NCI-H2081 (cell line): ENCODE measurements at regions not wholly inside any gene's neighbourhood (a gene's known extent, or its start where the extent isn't known, plus 50 kb on each side); places are given as distances from the start of the nearest gene placed in this dataset.

Experiments used
- DNase-seq, 2 experiments: peaks; one replicate each; lab custom pipeline; 2025; lab: John Stamatoyannopoulos, UW

- no peak for DNase-seq
These were observed 157.3 kb upstream of the CTNNA2 start for GRCh38 chr2:79355569-79355968.

GRCh38 chr2:79327460-79327859, 167.9 kb upstream of the REG3A start:
- peak in 1 of 2 experiments; percentile 9 for DNase-seq

GRCh38 chr2:79320871-79321270, 161.3 kb upstream of the REG3A start:
- DNase-seq, result no peak

GRCh38 chr2:79294994-79295393, 135.4 kb upstream of the REG3A start:
- no peak for DNase-seq

- no peak for DNase-seq
These were observed 133.4 kb upstream of the REG3A start for GRCh38 chr2:79292958-79293315.

- no peak for DNase-seq
These were observed 132.8 kb upstream of the REG3A start for GRCh38 chr2:79292239-79292957.

- no peak for DNase-seq
These were observed 116.3 kb upstream of the REG3A start for GRCh38 chr2:79275863-79276262.

DNA sequence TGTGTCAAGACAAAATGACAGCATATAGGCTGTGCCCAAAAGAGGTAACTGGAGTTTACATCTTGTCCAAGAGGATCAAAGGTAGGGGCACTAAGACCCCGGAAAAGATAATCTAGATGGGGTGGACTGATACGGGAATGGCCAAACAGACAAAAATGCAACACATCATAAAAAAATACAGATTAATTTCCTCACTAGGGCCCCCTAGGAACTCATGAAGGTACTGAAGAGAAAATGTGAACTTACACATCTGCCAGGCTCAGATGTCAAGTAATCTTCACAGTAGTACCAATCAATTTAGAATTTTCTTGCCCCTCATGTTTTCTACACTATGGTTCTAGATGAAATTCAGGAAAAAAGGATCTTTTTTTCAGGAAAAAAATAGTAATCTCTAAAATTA, 115.6 kb upstream of the REG3A start:
- no peak for DNase-seq

DNA sequence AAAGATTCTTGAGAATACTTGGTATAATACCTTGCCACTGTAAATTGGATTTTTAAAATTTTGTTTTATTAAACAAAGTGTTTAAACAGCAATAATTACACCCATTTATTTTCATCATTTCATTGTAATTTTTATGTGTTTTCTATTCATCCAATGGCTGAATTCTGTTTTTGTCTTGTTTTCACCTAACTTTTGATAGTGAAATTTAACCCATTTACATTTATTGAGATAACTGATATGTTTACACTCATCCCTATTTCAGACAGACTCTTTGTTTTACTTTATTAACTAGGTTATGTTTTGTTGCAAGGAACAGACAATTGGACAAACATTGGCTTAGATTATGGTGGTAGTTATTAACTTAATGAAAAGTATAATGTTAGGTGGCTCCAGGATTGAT, 113.1 kb upstream of the REG3A start:
- no peak for DNase-seq

- no peak for DNase-seq
These were observed 111.9 kb upstream of the REG3A start for GRCh38 chr2:79271456-79271855.

DNA sequence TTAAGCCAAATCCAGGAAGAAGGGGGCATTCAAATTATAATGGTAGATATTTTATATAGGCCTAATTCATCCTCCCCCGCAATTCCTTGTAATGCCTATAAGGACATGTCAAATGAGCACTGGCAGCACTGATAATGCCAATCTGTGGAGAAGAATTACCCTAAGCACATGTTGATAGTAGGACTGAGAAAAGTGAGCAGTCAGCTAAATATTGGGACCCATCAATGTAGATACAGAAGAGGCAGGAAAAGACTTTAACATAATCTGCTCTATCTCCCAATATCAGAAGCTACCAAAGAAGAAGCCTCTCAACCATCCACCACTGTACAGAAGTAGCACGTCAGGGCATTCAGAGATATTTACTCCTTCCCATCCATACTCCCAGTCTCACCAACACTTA, 101.3 kb upstream of the REG3A start:
- no peak for DNase-seq

DNA sequence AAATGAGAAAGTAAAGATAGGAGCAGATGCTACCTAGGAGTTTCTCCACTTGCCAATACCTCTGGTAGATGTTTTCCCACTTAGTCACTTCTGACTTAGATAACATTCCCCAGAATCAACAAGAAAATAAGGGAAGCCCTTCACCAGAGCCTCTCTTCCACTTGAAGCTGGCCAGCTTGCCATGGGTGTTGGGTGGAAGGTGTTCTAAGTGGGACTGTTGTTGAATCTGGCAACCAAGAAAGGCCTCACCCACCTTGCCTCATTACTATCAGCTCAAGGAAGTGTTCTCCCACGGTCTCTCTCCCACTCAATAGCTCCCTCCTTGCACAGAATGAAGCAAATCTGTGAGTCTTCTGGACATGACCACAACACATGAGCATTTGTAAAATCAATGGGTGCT, 100.4 kb upstream of the REG3A start:
- no peak for DNase-seq

- DNase-seq, result no peak
These were observed 99.7 kb upstream of the REG3A start for GRCh38 chr2:79259296-79259695.

DNA sequence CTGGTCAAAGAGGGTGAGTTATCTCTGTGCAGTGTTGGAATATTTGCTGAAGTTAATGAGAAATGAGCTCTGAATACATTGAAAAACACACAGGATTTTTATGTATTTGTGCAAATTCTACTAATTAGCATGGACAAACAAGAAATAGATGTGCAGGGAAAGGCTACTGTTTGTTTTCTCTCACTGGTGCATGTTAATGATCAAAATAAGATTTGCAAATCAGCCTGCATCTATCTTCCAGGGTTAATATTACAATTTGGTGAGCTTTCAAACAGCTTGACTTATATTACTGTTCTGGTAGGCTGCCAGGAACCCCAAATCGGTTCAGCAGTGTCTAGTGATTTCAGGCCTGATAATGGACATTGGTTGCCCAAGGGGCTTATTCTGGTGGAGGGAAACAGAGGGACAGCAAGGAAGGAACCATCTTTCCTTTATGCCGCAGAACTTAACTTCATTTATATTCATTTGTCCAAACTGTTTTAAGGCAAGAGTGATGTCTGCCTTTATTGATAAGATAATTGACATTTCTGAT, 93.8 kb upstream of the REG3A start:
- no peak for DNase-seq

DNA sequence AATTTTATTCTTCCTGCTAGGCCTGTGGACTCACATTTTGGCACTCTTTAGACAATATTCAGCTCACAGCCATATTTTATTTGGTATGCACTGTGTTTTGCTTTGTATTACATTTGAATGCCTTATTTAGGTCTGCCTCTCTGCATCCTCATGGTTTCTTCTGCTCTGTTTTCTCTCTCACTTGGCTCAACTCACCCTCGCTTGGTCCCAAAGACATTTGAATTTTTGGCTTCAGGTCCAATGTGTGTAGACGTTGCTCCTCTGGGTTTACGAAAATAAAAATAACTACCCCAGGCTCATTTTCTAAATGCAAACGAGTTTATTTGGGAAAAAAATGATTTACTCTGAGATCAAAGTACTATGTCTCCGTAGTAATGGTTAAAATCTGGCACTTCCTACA, 91.1 kb upstream of the REG3A start:
- no peak for DNase-seq

DNA sequence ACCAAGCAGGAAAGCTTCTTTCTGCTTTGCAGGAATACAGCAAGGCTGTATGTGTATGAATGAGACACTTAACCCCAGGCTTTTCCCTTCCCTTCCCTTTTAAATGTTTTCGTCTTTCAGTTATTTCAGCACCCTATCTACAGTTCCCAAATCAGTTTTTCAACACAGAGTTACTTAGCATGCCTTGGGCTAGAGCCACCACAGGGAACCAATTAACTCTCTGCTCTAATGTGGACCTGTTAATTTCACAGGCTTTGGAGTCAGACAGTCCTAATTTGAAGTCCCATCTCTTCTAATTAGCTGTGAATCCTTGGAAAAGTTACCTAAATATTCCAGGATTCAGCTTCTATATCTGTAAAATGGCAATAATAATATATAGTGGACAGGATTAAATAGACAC, 89.2 kb upstream of the REG3A start:
- no peak for DNase-seq

GRCh38 chr2:79235135-79235534, 75.6 kb upstream of the REG3A start:
- peak in 1 of 2 experiments; percentile 6 for DNase-seq

- DNase-seq, result peak in 1 of 2 experiments; percentile 43
These were observed 64.0 kb upstream of the REG3A start for GRCh38 chr2:79223539-79223938.

DNA sequence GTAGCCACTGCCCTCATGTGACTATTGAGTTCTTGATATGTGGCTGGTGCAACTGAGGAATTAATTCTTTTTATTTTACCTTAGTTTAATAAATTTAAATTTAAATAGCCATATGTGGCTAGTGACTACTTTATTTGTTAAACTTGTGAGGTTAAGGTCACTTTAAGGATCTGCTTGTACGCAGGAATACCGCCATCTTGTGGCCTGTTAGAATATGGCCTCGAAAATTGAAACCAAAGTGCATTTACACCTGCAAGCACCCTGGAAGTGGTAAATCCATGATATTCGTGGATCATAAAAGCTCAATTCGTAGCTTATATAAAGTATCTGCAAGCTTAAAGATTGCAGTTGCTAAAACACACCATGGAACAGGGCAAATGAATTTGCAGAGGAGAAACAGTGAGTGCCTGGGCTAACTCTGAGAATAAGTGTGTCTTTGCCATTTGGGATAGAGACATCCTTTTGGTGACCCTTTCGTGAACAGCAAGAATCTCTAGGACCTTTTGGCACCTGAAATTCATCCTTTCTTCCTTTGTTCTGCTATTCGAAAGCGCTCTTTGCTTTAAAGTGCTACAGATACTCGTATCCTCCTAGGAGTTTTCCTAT, 59.9 kb upstream of the REG3A start:
- peak; percentile 48 to 59 for DNase-seq

- DNase-seq, result no peak
These were observed 50.8 kb upstream of the REG3A start for GRCh38 chr2:79210274-79210917.
